ENCODE measurements at regions not wholly inside any gene's neighbourhood (a gene's known extent, or its start where the extent isn't known, plus 50 kb on each side); places are given as distances from the start of the nearest gene placed in this dataset.

DNA sequence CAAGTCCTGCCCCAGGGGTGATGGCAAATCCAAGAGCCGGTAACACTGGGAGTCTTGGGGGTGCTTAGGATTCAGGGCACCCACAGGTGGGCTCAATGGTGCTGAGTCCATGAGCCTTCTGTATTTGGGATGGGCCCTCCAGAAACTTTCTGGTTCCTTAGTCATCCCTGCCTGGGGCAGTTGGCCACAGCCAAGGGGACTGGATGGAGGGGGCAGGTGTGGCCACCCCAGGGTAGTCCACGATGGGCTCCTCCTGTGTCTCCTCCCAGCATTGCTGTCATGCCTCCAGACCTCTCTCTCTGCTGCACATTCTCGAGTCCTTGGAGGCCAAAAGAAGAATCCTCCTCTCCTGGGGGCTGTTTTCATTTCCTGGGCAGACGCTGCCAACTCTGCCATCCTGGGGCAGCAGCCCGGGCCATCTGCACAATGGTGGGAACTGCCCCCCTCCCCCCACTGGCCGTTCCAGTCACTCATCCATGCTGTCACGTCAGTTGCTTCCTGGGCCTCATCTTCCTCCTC is 158.0 kb upstream of the TWIST2 start:
- TF ChIP-seq, protein P1, sequence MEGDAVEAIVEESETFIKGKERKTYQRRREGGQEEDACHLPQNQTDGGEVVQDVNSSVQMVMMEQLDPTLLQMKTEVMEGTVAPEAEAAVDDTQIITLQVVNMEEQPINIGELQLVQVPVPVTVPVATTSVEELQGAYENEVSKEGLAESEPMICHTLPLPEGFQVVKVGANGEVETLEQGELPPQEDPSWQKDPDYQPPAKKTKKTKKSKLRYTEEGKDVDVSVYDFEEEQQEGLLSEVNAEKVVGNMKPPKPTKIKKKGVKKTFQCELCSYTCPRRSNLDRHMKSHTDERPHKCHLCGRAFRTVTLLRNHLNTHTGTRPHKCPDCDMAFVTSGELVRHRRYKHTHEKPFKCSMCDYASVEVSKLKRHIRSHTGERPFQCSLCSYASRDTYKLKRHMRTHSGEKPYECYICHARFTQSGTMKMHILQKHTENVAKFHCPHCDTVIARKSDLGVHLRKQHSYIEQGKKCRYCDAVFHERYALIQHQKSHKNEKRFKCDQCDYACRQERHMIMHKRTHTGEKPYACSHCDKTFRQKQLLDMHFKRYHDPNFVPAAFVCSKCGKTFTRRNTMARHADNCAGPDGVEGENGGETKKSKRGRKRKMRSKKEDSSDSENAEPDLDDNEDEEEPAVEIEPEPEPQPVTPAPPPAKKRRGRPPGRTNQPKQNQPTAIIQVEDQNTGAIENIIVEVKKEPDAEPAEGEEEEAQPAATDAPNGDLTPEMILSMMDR (IDR thresholded peaks at IDR 0.05; ENCODE audit: low read depth, low read length): no peak
- no peak for TF ChIP-seq EZH2phosphoT487 (IDR thresholded peaks at IDR 0.05; ENCODE audit: low read depth)
